ENCODE measurements at regions not wholly inside any gene's neighbourhood (a gene's known extent, or its start where the extent isn't known, plus 50 kb on each side); places are given as distances from the start of the nearest gene placed in this dataset.

DNA sequence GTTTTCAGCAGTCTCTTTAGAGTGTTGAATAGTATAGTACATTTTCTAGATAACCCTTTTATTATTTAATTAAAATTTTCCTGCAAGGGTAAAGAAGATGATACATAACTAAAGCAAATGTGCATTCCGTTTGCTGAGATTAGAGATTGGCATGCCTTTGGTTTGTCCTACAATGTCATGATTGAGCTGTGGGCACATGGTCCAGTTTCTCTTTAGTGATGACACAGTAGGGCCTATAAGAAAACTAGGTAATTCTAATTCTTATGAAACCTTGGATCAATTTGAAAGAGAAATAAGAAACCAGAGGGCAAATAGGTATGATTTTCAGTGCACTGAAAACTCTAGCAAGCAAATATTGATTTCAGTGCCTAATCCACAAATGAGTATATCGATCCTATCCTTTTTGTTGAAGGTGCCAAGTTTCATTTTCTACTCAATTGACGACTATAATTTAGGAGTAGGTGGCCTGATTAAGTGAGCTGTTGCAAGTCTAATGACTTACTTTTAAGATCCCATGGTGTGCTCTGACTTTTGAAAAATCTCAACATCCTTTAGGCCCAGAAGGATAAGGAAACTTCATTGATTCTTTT, 128.0 kb upstream of the KCNK1 start:
- TF ChIP-seq GATA2 (IDR thresholded peaks at IDR 0.05; ENCODE audit: low read depth, low read length) (no peak), GATA3 (IDR thresholded peaks at IDR 0.05; ENCODE audit: low read depth, low read length) (no peak)
